NOMO-1 (cell line): ENCODE measurements at regions not wholly inside any gene's neighbourhood (a gene's known extent, or its start where the extent isn't known, plus 50 kb on each side); places are given as distances from the start of the nearest gene placed in this dataset.
A peak's percentile ranks its signal among the peaks of the same experiment; 100 is the strongest.

ENCODE experiments used
- DNase-seq, 2 experiments: peaks; one replicate each; lab custom pipeline; 2025; ENCODE audit not compliant: unreplicated experiment in 2 of 2; lab: John Stamatoyannopoulos, UW

- no peak for DNase-seq
Measured at GRCh38 chr1:219438386-219438785, 174.5 kb downstream of the ZC3H11B start.

GRCh38 chr1:219434923-219435297, 178.0 kb downstream of the ZC3H11B start:
- no peak for DNase-seq

GRCh38 chr1:219434285-219434922, 178.5 kb downstream of the ZC3H11B start:
- no peak for DNase-seq

GRCh38 chr1:219433496-219434131, 179.3 kb downstream of the ZC3H11B start:
- DNase-seq, result no peak

GRCh38 chr1:219433001-219433400, 179.9 kb downstream of the ZC3H11B start:
- DNase-seq, result no peak

- no peak for DNase-seq
Measured at GRCh38 chr1:219432191-219432606, 180.7 kb downstream of the ZC3H11B start.

- DNase-seq, result no peak
Measured at GRCh38 chr1:219430419-219430818, 182.5 kb downstream of the ZC3H11B start.

- DNase-seq, result no peak
Measured at GRCh38 chr1:219428651-219429050, 184.3 kb downstream of the ZC3H11B start.

- DNase-seq, result no peak
Measured at GRCh38 chr1:219427989-219428388, 184.9 kb downstream of the ZC3H11B start.

- DNase-seq, result no peak
Measured at GRCh38 chr1:219427403-219427802, 185.5 kb downstream of the ZC3H11B start.

GRCh38 chr1:219422811-219423598, 189.9 kb downstream of the ZC3H11B start:
- no peak for DNase-seq

GRCh38 chr1:219420913-219421312, 192.0 kb downstream of the ZC3H11B start:
- no peak for DNase-seq

- no peak for DNase-seq
Measured at GRCh38 chr1:219419860-219420259, 193.0 kb downstream of the ZC3H11B start.

- no peak for DNase-seq
Measured at GRCh38 chr1:219419065-219419464, 193.8 kb downstream of the ZC3H11B start.

GRCh38 chr1:219417610-219418009, 195.3 kb downstream of the ZC3H11B start:
- DNase-seq, result no peak

- peak in 1 of 2 experiments; percentile 41 for DNase-seq
Measured at GRCh38 chr1:219416598-219417238, 196.2 kb downstream of the ZC3H11B start.

- no peak for DNase-seq
Measured at GRCh38 chr1:219415915-219416314, 197.0 kb downstream of the ZC3H11B start.

- DNase-seq, result no peak
Measured at GRCh38 chr1:219415433-219415832, 197.5 kb downstream of the ZC3H11B start.

- DNase-seq, result no peak
Measured at GRCh38 chr1:219414250-219414649, 198.7 kb downstream of the ZC3H11B start.

- DNase-seq, result no peak
Measured at GRCh38 chr1:219413536-219413935, 199.4 kb downstream of the ZC3H11B start.

GRCh38 chr1:219412772-219413171, 200.1 kb downstream of the ZC3H11B start:
- no peak for DNase-seq
